Psoas muscle (tissue), 7 donors: ENCODE measurements at regions not wholly inside any gene's neighbourhood (a gene's known extent, or its start where the extent isn't known, plus 50 kb on each side); places are given as distances from the start of the nearest gene placed in this dataset.
"Not testable (repeated sequence)": the region's sequence is repeated elsewhere in the genome, so short reads cannot be mapped to it uniquely, and the experiment has no call there.

Experiments used
- ATAC-seq, 4 donors: fragments of 200-7000 bp; cut with Tn5 transposase; one replicate each; pipeline ENCODE4 v1.9.1; 2020; ENCODE audit warnings: moderate library complexity in 3 of 4, mild to moderate bottlenecking in 2 of 4
- DNase-seq, 2 donors: peaks; one replicate each; pipeline ENCODE4 v3.0.0-alpha.2; 2020
- H3K27ac ChIP-seq: fragments of 200-600 bp; one replicate; pipeline ENCODE4 v1.8.0; 2022
- H3K27me3 ChIP-seq, 3 donors: fragments of 200-600 bp in 1 of 3; one replicate each; pipeline versions ENCODE4 v1.6.1 to v1.8.0; 2013 to 2022; ENCODE audit warnings: low read length in 2 of 3, mild to moderate bottlenecking in 2 of 3, moderate library complexity in 1 of 3; ENCODE audit not compliant: insufficient read depth in 3 of 3
- H3K36me3 ChIP-seq, 2 donors: fragments of 200-600 bp in 1 of 2; one replicate each; pipeline versions ENCODE4 v1.6.1 to v1.8.0; 2013 to 2022; ENCODE audit warnings: low read depth in 1 of 2, mild to moderate bottlenecking in 1 of 2, moderate library complexity in 1 of 2; ENCODE audit not compliant: insufficient read depth in 1 of 2
- H3K4me1 ChIP-seq: fragments of 200-600 bp; one replicate; pipeline ENCODE4 v1.8.0; 2022
- H3K4me3 ChIP-seq: fragments of 200-600 bp; one replicate; pipeline ENCODE4 v1.8.0; 2022; ENCODE audit warnings: mild to moderate bottlenecking
- H3K9me3 ChIP-seq: fragments of 200-600 bp; one replicate; pipeline ENCODE4 v1.8.0; 2022
- CTCF ChIP-seq: fragments of 200-600 bp; IDR thresholded peaks from one replicate; pipeline ENCODE4 v1.8.0; 2022; ENCODE audit warnings: antibody characterized with exemption
- WGBS, 3 donors: extraction: QIAGEN DNeasy Blood & Tissue Kit; methylation state at CpG; one replicate each; pipeline versions ENCODE4 v1.1.6 to v1.1.7; 2013; 5-methylcytosine and 5-hydroxymethylcytosine counted together
- intact Hi-C, 2 donors: fragments of 100-400 bp; cut with DNase I; formaldehyde crosslinking; loops; one replicate each; pipeline versions ENCODE4 v1.11.0 to v1.14.2; 2022
- donor health status: healthy with polysubstance abuse.
- donor health status: DM: no; HTN: no; CAD: no; lungs with moderate emphysema.
- donor health status: Bipolar disorder and iron deficiency.
- donor health status: healthy.
- donor health status: DM: yes; HTN: yes; CAD: no.
- donor health status: DM: no; HTN: no; CAD: no.
- donor health status: DM: yes; HTN: yes; CAD: no.

- intact Hi-C loops, result no loop called here
- no peaks in the 10 kb centered on the region for H3K36me3 ChIP-seq
- H3K27me3 ChIP-seq, result peaks cover 0 to 5% (median 0%) of the 10 kb centered on the region in 3 donors
- H3K4me1 ChIP-seq, result no peaks in the 10 kb centered on the region
- TF ChIP-seq CTCF, result no peak
- no peaks in the 10 kb centered on the region for H3K9me3 ChIP-seq
- no peak overlapping the region for H3K27ac ChIP-seq
- WGBS, 3 donors, result 80 to 85% (median 80%) methylated on average over 11 of the region's 11 CpGs
- DNase-seq, result no peak
- no peak overlapping the region for H3K4me3 ChIP-seq
- no peak for ATAC-seq
Measured at GRCh38 chr6:169093066-169093723, 160.5 kb downstream of the THBS2 start.

- 66 to 77% (median 73%) methylated on average over 3 of the region's 3 CpGs for WGBS, 3 donors
- no peak for DNase-seq
- ATAC-seq, result no peak
Measured at GRCh38 chr6:169092375-169092774, 161.3 kb downstream of the THBS2 start.

GRCh38 chr6:169090514-169091127 lies 163.0 kb downstream of the THBS2 start:
- H3K4me1 ChIP-seq, ATAC-seq, H3K9me3 ChIP-seq, H3K36me3 ChIP-seq, H3K4me3 ChIP-seq, DNase-seq, intact Hi-C loops, H3K27ac ChIP-seq, H3K27me3 ChIP-seq: not testable (repeated sequence)
- 58 to 82% (median 66%) methylated on average over 2 of the region's 2 CpGs for WGBS, 3 donors

More at GRCh38 chr6:169092375-169092774, 161.3 kb downstream of the THBS2 start:
- no peaks in the 10 kb centered on the region for H3K4me1 ChIP-seq
- intact Hi-C loops, result no loop called here
- H3K27me3 ChIP-seq, result peaks cover 0 to 2% (median 0%) of the 10 kb centered on the region in 3 donors
- no peak overlapping the region for H3K27ac ChIP-seq
- H3K4me3 ChIP-seq, result no peak overlapping the region
- no peaks in the 10 kb centered on the region for H3K36me3 ChIP-seq
- no peak for TF ChIP-seq CTCF
- no peaks in the 10 kb centered on the region for H3K9me3 ChIP-seq

- no peak for TF ChIP-seq CTCF
- Histone ChIP-seq H3K4me3 (no peak overlapping the region), H3K27me3 (no peaks in the 10 kb centered on the region), H3K27ac (no peak overlapping the region), H3K36me3 (no peaks in the 10 kb centered on the region), H3K9me3 (no peaks in the 10 kb centered on the region), H3K4me1 (no peaks in the 10 kb centered on the region)
- WGBS, 3 donors, result 73 to 82% (median 80%) methylated on average over 2 of the region's 2 CpGs
- ATAC-seq, result no peak
- DNase-seq, result no peak
- intact Hi-C loops, result no loop called here
Measured at GRCh38 chr6:169088762-169089161, 164.9 kb downstream of the THBS2 start.

GRCh38 chr6:169087443-169088041 lies 166.1 kb downstream of the THBS2 start:
- 51 to 58% (median 56%) methylated on average over 3 of the region's 3 CpGs for WGBS, 3 donors
- Histone ChIP-seq H3K36me3 (no peaks in the 10 kb centered on the region), H3K4me1 (no peaks in the 10 kb centered on the region), H3K27me3 (no peaks in the 10 kb centered on the region), H3K9me3 (no peaks in the 10 kb centered on the region), H3K4me3 (no peak overlapping the region), H3K27ac (no peak overlapping the region)
- TF ChIP-seq CTCF, result no peak
- DNase-seq (no peak), ATAC-seq (no peak)
- intact Hi-C loops, result no loop called here

- 85 to 95% (median 91%) methylated on average over 6 of the region's 6 CpGs for WGBS, 3 donors
- H3K27me3 ChIP-seq, ATAC-seq, H3K4me1 ChIP-seq, H3K36me3 ChIP-seq, H3K4me3 ChIP-seq, intact Hi-C loops, DNase-seq, H3K9me3 ChIP-seq, H3K27ac ChIP-seq: not testable (repeated sequence)
Measured at GRCh38 chr6:169086616-169087015, 167.0 kb downstream of the THBS2 start.
